T-helper 1 cell treated with Interleukin-12 subunit alpha and Interleukin-12 subunit beta and Interleukin-4 antibody, amounts not matched to agents 30 ng/mL and 1 ng/mL, for 36 hours (primary cell): ENCODE measurements at regions not wholly inside any gene's neighbourhood (a gene's known extent, or its start where the extent isn't known, plus 50 kb on each side); places are given as distances from the start of the nearest gene placed in this dataset.

Experiments
- intact Hi-C: fragments of 100-400 bp; cut with micrococcal nuclease; formaldehyde crosslinking; loops from one replicate; pipeline ENCODE4 v1.15.1; 2024

- intact Hi-C loops, result no loop called here
Measured at GRCh38 chr1:30303387-30303786, 420.0 kb downstream of the MATN1 start.

GRCh38 chr1:30302858-30303257, 420.5 kb downstream of the MATN1 start:
- intact Hi-C loops, result no loop called here

GRCh38 chr1:30300669-30301068, 422.7 kb downstream of the MATN1 start:
- intact Hi-C loops, result no loop called here

DNA sequence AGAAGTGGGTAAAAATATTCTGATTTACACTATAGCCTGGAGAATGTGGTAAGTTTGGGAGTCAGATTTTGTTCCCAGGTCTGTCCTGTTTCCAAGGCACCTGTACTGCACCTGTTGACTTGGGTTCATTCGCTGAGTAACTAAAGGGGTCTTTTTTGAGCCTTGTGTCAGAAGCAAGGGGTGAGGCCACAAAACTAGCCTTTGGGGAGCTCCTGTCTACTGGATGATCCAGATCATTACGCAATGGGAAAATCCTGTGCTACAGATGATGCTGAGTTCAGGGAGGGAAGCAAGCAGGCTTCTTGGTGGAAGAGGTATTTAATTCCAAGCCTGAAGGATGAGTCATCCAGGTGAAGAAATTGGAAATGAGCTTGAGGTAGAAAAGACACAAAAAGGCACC, 424.0 kb downstream of the MATN1 start:
- intact Hi-C loops, result no loop called here

DNA sequence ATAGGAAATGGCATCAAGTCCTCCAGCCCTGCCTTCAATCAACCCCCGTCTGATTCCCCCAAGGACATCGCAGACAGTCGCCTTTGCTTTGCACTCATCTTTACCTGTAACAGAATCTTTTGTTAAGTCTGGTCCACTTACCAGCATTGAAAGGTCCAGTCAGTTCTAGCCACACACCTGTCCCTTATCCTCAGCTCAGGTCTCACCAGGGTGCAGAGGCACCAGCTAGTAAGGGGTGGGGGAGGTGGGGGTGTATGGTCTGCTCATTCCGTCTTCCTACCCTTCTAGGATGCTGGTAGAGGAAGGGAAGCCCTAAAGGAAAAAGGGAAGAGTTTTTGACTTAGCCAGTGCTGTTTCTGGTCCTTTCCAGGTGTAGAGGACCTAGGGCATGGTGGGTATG, 427.7 kb downstream of the MATN1 start:
- intact Hi-C loops, result no loop called here

- intact Hi-C loops, result no loop called here
Measured at GRCh38 chr1:30295266-30295665, 428.1 kb downstream of the MATN1 start.

GRCh38 chr1:30294508-30294907, 428.9 kb downstream of the MATN1 start:
- intact Hi-C loops, result no loop called here

- intact Hi-C loops, result no loop called here
Measured at GRCh38 chr1:30292451-30292850, 430.9 kb downstream of the MATN1 start.

DNA sequence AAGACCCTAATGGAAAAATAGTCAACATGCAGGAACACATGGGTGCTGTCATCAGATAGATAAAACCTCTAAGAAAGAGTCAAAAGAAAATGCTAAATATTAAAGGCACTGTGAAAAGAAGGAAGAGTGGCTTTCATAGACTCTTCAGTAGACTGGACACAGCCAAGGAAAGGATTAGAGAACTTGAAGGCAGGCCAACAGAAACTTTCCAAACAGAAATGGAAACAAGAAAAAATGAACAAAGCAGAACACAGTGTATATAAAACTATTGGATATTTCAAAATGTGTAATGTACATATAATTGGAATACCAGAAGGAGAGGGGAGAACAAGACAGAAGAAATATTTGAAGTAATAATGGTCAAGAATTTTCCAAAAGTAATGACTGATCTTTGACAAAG, 431.9 kb downstream of the MATN1 start:
- intact Hi-C loops, result no loop called here

DNA sequence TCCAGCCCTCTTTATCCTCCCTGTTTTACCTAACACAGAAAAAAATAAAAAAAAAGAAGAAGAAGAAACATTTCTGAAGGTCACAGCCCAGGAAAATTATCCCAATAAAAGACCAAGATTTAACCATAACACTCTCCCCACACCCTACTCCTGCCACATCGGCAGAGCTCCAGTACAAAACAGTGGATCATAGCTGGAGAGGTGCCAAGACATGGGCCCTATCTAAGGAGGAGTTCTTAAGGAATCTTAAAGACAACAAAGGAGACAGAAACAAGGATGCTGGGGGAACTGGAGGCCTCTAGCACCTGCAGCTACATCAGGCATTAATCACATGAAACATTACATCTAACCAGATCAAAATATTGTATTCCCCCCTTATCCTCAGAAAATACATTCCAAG, 432.8 kb downstream of the MATN1 start:
- intact Hi-C loops, result no loop called here

- intact Hi-C loops, result no loop called here
Measured at GRCh38 chr1:30287976-30288375, 435.4 kb downstream of the MATN1 start.

- intact Hi-C loops, result no loop called here
Measured at GRCh38 chr1:30286988-30287839, 436.2 kb downstream of the MATN1 start.

DNA sequence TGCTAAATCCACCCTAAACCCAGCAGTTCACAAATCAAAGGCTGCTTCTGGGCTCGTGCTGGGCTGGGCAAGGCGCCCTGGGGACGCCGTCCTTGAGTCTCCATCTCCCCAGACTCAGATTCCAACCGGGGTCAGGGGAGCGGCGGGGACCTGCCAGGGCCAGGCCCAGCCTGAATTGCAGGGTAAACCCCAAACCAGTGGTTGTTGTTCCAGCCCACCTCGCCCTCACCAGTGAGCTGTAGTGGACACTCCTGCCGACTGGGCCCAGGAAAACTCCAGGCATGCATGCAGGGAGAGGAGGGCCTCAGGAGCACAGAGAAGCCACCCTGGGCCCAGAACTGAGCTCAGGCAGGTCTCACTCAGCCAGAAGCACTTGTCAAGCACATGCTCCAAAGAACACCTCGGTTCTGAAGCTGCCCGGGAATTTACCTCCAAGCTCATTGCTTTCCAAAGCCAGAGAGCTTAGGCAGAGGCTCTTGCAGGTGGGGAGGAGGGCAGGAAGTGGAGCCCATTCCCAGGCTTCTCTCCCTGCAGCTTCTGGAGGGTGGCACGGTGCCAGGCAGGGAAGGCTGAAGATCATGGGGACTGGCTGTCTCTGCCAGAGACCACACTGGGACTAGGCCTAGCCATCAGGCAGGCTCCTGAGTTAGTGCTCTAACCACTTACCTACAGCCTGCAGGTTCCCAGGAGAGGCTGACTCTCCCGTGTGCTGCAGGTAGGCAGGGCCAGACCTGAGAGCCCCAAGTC, 437.0 kb downstream of the MATN1 start:
- intact Hi-C loops, result no loop called here

DNA sequence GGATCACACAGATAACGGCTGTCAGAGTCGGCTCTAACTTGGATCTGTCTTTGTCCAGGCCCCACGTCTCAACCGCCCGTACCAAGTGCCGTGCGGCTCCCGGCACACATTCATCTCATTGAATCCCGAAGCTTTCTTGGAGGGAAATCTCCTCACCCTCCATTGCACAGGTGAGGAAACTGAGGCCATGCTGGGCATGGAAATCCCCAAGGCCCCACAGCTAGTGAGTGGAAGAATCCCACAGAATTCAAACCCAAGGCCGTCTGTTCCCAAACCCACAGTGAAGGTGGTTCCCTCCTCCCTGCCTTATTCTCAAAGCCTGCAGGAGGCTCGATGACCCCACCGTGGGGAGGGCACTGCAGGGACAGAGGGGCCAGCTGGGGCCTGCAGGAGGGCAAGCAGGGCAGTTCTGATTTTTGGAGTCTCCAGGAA, 437.9 kb downstream of the MATN1 start:
- intact Hi-C loops, result no loop called here

GRCh38 chr1:30284728-30285475, 438.5 kb downstream of the MATN1 start:
- intact Hi-C loops, result no loop called here

GRCh38 chr1:30284226-30284625, 439.2 kb downstream of the MATN1 start:
- intact Hi-C loops, result no loop called here

DNA sequence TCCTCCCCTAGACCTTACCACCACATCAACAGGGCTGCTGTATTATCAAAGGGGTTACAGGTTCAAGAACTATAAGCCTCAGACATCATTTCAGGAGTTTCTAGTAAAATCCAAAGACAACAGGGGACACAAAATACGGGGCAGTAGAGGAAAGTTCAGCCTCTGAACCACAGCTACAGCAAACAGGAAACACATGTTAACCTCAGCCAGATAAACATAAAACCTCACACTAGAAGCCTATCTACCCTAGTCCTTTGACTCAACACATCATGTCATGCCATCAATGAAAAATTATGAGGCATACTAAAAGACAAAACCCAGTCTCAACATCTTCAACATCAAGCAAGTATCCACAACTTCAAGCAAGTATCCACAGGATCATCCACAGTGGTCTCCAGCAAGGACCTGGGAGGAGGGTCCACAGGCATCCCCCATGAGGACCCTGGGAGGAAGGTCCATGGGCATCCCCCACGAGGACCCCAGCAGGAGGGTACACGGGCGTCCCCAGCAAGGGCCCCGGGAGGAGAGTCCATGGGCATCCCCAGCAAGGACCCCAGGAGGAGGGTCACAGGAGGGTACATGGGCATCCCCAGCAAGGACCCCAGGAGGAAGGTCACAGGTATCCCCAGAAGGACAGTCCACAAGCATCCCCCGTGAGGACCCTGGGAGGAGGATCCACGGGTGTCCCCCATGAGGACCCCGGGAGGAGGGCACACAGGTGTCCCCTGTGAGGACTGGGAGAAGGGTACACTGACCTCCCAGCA, 440.0 kb downstream of the MATN1 start:
- intact Hi-C loops, result no loop called here

DNA sequence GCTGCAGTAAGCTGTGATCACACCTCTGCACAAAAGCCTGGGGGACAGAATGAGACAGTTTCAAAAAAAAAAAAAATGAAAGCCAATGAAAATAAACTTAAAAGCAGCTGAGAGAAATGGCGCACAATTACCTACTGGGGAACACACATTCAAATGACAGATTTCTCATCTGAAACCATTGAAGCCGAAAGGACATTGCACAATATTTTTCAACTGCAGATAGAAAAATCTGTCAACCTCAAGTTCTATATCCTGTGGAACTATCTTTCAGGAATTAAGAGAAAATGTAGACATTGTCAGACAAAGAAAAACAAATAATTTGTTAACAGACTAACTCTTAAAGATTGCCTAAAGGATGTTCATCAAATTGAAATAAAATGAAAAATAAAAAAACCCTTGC, 442.8 kb downstream of the MATN1 start:
- intact Hi-C loops, result no loop called here

DNA sequence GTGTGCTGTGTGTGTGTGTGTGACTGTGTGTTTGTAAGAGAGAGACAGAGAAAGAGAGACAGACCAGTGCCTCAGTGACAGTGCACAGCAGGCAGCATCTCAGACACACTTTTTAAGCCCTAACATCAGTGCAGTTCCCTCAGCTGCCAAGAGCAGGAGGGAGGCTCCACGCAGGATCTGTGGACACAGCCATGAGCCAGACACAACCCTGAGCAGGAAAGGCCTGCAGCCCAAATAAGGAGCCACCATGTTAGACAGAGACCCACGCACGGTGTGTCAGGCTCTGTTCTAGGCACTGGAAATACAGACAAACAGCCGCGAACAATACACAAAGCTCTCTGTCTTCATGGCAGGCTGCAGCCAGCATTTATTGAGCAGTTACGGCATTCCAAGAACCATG, 445.5 kb downstream of the MATN1 start:
- intact Hi-C loops, result no loop called here

DNA sequence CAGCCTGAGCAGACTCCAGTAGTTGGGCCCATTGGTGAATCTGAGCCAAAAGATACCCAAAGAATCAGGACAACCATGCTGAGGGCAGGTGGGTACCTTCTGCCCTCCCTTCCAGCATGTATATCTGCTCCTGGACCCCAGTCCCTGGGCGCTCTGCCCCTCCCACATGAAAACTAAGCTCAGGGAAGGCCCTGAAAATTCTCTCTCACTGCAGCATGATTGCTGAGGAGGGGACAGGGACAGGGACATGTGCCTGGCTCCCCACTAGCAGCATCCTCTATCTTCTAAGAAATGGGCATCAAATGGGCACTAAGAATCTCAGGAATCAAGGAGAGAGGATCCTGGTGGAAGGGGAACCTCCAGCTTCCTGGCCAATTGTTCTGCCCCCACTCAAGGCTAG, 446.0 kb downstream of the MATN1 start:
- intact Hi-C loops, result no loop called here
